GM23248 (cell line): ENCODE measurements at regions not wholly inside any gene's neighbourhood (a gene's known extent, or its start where the extent isn't known, plus 50 kb on each side); places are given as distances from the start of the nearest gene placed in this dataset.

Source experiments
- EZH2 ChIP-seq: fragments of 200-600 bp; sonication (generic); IDR thresholded peaks from 2 replicates; pipeline ENCODE4 v1.6.1; 2018; ENCODE audit warnings: antibody characterized with exemption, mild to moderate bottlenecking; ENCODE audit not compliant: insufficient read depth, poor library complexity, severe bottlenecking
- EZH2phosphoT487 ChIP-seq: fragments of 200-600 bp; sonication (generic); IDR thresholded peaks from 2 replicates; pipeline ENCODE4 v1.6.1; 2018; ENCODE audit warnings: antibody characterized with exemption, moderate library complexity, mild to moderate bottlenecking, low read depth; ENCODE audit not compliant: insufficient read depth

DNA sequence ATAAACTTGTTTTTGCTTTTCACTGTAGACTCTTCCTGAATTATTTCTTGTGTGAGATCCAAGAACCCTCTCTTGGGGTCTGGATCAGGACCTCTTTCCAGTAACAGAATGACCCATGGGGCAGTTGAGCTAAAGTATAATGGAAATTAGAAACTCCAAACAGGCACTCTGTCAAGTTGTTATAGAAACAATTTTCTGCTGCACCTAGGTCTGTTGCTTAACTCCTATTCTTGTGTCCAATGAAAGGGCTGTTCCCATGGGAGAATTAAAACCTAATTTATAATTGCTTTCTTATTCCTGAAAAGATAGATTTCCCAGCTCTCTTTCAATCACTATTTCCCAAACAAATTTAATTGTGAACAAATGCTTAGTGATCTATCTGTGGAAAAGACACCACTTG, 1341.3 kb upstream of the PIK3C3 start:
- TF ChIP-seq EZH2phosphoT487, result no peak
- TF ChIP-seq EZH2, result no peak
